ENCODE measurements at regions not wholly inside any gene's neighbourhood (a gene's known extent, or its start where the extent isn't known, plus 50 kb on each side); places are given as distances from the start of the nearest gene placed in this dataset.

DNA sequence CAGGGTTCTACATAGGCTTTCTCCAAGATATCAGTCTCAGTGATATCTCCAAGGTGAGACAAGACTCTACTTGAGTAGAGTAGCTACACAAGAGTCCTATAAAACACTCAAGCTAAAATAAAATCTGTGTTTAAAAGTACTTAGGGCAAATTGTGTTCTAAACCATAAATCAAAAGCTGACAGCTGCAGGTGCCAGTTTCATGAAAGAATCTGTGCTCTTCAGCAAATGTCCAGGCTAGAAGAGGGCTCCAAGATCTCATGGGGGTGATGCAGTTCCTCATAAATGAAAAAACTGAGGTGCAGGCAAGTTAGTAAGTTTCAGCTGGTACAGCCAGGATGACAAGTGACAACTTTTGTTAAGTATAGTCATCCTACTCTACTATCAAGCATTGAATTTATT lies 142.8 kb upstream of the TNPO1 start:
- TF ChIP-seq, protein P1, sequence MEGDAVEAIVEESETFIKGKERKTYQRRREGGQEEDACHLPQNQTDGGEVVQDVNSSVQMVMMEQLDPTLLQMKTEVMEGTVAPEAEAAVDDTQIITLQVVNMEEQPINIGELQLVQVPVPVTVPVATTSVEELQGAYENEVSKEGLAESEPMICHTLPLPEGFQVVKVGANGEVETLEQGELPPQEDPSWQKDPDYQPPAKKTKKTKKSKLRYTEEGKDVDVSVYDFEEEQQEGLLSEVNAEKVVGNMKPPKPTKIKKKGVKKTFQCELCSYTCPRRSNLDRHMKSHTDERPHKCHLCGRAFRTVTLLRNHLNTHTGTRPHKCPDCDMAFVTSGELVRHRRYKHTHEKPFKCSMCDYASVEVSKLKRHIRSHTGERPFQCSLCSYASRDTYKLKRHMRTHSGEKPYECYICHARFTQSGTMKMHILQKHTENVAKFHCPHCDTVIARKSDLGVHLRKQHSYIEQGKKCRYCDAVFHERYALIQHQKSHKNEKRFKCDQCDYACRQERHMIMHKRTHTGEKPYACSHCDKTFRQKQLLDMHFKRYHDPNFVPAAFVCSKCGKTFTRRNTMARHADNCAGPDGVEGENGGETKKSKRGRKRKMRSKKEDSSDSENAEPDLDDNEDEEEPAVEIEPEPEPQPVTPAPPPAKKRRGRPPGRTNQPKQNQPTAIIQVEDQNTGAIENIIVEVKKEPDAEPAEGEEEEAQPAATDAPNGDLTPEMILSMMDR (IDR thresholded peaks at IDR 0.05; ENCODE audit: low read depth, low read length): no peak
- no peak overlapping the region for H3K27ac ChIP-seq (ENCODE audit: low read depth, low read length)
- ChIA-PET CTCF (no interaction called here), POLR2A (no interaction called here)
- H3K9me3 ChIP-seq (ENCODE audit: control insufficient read depth, insufficient read depth, low read length): no peaks in the 10 kb centered on the region
- no peak for DNase-seq (ENCODE audit: low read depth, low spot score)
- H3K4me3 ChIP-seq (ENCODE audit: low read depth, low read length): no peak overlapping the region
- H3K27me3 ChIP-seq (ENCODE audit: control insufficient read depth, insufficient read depth, low read length): peaks cover 5% of the 10 kb centered on the region

DNA sequence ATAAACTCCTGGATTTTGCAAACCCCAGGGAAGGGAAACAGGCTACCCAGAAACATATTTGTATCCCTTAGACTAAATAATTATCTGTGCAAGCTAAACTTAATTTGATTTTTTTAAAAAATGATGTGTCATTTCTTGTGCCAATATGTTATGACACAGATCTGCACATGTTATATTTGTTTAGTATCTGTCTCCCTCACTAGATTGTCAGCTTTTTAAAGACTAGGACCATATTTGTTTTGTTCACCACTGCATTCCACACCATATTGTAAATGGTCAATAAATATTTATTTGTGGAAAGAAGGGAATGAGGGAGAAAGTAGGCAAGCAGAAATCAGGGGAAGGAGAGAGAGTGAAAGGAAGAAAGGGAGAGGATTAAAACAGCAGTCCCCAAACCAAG lies 143.3 kb upstream of the TNPO1 start:
- Histone ChIP-seq H3K9me3 (ENCODE audit: control insufficient read depth, insufficient read depth, low read length) (no peaks in the 10 kb centered on the region), H3K4me3 (ENCODE audit: low read depth, low read length) (no peak overlapping the region), H3K27ac (ENCODE audit: low read depth, low read length) (no peak overlapping the region), H3K27me3 (ENCODE audit: control insufficient read depth, insufficient read depth, low read length) (peaks cover 5% of the 10 kb centered on the region)
- ChIA-PET POLR2A (no interaction called here), CTCF (no interaction called here)
- TF ChIP-seq, protein P1 (IDR thresholded peaks at IDR 0.05; ENCODE audit: low read depth, low read length): no peak
- DNase-seq (ENCODE audit: low read depth, low spot score): no peak

DNA sequence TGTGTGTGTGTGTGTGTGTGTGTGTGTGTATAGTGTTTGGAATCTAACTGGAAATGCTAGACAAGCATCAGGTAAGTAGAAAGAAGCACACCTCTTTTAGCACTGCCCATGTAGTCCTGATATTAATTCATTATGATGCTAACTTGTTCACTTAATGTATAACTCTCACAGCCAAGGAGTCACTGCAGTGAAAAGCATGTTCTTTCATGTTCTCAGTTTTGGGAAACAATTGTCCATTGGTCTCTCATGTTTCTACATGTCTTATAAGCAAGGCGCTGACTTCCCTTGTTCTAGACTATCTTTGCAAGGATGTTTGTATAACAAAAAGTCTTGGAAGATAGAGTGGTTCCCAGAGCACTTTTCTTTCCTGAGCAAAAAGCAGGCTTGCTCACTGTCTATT lies 148.8 kb upstream of the TNPO1 start:
- DNase-seq (ENCODE audit: low read depth, low spot score): no peak
- POLR2A ChIA-PET: no interaction called here
- CTCF ChIA-PET: no interaction called here
- TF ChIP-seq, protein P1 (IDR thresholded peaks at IDR 0.05; ENCODE audit: low read depth, low read length): no peak
- H3K27ac ChIP-seq (ENCODE audit: low read depth, low read length): no peak overlapping the region
- H3K4me3 ChIP-seq (ENCODE audit: low read depth, low read length): no peak overlapping the region
- peaks cover 16% of the 10 kb centered on the region for H3K27me3 ChIP-seq (ENCODE audit: control insufficient read depth, insufficient read depth, low read length)
- H3K9me3 ChIP-seq (ENCODE audit: control insufficient read depth, insufficient read depth, low read length): no peaks in the 10 kb centered on the region

DNA sequence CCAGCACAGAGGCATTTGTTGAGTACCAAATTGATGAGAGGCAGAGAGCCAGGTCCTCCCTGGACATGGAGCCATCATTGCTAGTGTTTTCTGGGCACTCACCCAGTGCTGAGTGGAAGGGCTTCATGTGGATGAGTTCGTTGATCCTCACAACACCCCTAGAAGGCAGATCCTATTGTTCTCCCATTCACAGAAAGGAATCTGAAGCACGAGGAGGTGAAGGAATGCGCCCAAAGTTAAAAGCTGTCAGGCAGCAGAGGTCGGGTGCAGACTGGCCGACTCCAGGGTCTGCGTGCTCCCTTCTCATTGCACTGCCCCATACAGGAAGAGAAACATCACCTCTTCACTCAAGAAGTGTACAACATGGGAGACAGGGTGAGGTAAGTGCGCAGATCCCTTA lies 153.5 kb upstream of the TNPO1 start:
- POLR2A ChIA-PET: no interaction called here

DNA sequence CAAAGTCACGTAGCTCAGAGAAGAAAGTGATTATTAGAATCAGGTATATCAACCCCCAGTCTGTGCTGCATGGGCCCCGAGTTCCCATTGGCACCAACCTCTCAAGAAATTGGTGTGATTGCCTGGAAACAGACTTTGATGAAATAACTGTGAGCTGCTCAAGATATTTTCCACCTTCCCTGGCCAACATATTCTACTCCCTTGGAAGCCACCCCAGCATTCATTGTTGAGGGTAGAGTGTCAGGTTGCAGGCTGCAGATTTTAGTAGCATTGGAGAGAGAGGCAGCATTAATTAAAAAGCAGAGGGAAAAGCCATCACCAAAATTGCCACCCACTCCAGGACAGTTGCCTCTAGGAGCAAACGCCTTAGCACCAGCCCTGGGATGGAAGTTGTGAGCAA lies 154.2 kb upstream of the TNPO1 start:
- POLR2A ChIA-PET: no interaction called here
- TF ChIP-seq, protein P1 (IDR thresholded peaks at IDR 0.05; ENCODE audit: low read depth, low read length): no peak
- DNase-seq (ENCODE audit: low read depth, low spot score): no peak
- Histone ChIP-seq H3K27me3 (ENCODE audit: control insufficient read depth, insufficient read depth, low read length) (peaks cover 12% of the 10 kb centered on the region), H3K27ac (ENCODE audit: low read depth, low read length) (no peak overlapping the region), H3K4me3 (ENCODE audit: low read depth, low read length) (no peak overlapping the region), H3K9me3 (ENCODE audit: control insufficient read depth, insufficient read depth, low read length) (no peaks in the 10 kb centered on the region)
- CTCF ChIA-PET: no interaction called here

More for the DNA sequence above, 153.5 kb upstream of the TNPO1 start:
- TF ChIP-seq, protein P1 (IDR thresholded peaks at IDR 0.05; ENCODE audit: low read depth, low read length): no peak
- Histone ChIP-seq H3K27me3 (ENCODE audit: control insufficient read depth, insufficient read depth, low read length) (peaks cover 12% of the 10 kb centered on the region), H3K27ac (ENCODE audit: low read depth, low read length) (no peak overlapping the region), H3K4me3 (ENCODE audit: low read depth, low read length) (no peak overlapping the region), H3K9me3 (ENCODE audit: control insufficient read depth, insufficient read depth, low read length) (no peaks in the 10 kb centered on the region)
- no peak for DNase-seq (ENCODE audit: low read depth, low spot score)
- CTCF ChIA-PET: no interaction called here
